AG20443 (cell line): ENCODE measurements at regions not wholly inside any gene's neighbourhood (a gene's known extent, or its start where the extent isn't known, plus 50 kb on each side); places are given as distances from the start of the nearest gene placed in this dataset.
"Not testable (repeated sequence)": the region's sequence is repeated elsewhere in the genome, so short reads cannot be mapped to it uniquely, and the experiment has no call there.

ENCODE experiments used
- DNase-seq: peaks from one replicate; pipeline ENCODE4 v3.0.0; 2012; ENCODE audit warnings: low spot score, mixed read lengths

DNA sequence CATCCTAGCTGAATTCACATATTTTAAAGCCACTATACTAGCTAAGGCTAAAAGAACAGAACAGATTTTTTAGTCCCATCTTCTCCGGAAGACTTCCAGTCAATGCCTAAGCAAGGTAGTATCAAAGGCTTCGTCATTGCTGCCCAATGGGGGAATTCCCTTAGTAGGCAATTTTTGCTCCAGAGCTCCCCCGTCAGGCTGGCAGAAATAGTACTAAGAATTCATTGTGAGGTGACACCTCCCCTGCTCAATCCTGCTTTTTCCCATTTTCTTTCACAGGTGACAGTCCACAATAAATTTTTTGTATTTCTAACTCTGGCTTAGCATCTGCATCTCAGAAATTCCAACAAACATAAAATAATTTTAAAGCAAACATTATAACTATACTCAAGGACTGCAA, 52.8 kb upstream of the SRSF6 start:
- no peak for DNase-seq

- not testable (repeated sequence) for DNase-seq
Measured at GRCh38 chr20:43400882-43401281, 56.8 kb upstream of the SRSF6 start.

DNA sequence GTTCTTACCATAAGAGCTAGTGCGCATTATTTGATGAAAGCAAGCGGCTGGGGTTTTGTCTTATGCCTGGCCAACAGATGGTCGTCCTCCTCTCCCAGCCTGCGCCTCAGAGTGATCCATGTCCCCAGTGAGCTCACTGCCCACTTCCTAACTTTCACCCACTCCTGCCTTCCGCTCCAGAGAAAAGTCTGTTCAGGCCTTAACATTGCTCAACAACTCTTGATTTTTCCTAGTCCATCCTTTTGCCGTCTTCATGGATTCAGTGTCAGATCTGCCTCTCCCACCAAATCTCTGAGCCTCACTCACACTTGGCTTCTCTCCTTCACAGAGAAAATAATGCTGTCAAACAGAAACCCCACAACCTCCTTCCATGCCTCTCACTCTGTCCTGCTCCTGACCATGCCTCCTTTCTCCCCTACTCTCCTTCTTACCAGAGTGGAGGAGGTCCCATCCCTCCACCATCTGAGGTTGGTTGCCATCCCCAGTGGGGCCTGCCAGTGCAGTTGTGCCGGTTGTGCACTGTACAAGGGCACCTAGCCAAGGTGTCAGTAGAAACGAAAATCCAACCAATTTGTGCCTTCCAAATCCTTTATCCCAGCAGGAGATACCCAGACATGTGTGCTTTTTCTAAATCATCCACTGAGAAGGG, 58.9 kb upstream of the SRSF6 start:
- no peak for DNase-seq

DNA sequence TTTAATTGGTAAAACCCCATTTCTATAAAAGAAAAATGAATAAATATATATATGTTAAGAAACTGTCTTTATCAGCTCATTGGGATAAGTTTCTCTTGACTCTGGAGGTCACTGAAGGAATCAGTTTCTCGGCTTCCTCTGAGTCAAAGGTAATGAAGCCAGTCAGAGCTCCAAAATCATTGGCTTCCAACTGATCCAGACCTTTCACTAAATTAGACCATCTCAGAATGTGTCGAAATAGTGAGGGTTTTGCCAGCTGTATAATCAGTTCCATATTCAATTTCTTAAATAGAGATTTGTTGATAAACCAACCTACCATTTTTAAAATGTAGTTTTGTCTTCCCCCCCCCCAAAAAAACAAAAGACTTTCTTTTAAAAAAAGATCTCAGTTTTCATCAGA, 60.5 kb upstream of the SRSF6 start:
- no peak for DNase-seq

DNA sequence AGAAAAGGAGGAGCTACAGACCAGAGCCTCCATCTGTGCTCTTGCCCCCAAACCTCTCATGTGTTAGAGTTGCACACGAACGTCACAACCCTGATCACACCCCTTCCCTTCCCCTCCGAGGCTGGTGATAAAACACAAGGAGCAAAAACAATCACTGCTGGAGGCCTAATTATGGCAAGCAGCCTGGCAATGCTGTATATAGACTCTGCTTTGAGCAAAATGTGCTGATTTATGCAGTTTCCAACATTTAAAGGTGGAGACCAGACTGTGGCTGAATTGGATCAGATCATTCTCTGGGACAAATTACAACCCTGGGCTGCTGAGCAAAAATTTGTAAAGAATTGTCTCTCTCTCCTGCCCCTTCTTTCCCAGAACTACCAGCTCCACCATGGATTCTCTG, 64.6 kb upstream of the SRSF6 start:
- DNase-seq = no peak

DNA sequence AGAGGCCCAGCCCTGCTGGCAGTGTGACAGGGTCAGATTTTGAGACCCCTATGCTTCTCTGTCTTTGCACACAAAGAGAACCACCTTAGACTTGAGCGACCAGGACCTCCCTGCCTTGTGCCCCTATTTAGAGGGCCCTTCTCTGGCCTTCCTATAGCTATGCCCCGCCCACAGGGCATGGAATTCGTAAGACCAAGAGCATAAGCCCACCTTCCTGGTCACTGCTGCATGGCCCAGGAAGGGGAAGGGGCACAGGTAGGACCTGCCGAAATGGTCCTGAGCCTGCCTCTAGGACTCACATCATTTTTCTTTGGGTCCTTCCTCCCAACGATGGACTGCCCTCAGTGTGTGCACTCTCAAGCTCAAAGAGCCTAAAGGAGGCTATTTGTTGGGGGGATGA, 65.1 kb upstream of the SRSF6 start:
- DNase-seq = no peak

DNA sequence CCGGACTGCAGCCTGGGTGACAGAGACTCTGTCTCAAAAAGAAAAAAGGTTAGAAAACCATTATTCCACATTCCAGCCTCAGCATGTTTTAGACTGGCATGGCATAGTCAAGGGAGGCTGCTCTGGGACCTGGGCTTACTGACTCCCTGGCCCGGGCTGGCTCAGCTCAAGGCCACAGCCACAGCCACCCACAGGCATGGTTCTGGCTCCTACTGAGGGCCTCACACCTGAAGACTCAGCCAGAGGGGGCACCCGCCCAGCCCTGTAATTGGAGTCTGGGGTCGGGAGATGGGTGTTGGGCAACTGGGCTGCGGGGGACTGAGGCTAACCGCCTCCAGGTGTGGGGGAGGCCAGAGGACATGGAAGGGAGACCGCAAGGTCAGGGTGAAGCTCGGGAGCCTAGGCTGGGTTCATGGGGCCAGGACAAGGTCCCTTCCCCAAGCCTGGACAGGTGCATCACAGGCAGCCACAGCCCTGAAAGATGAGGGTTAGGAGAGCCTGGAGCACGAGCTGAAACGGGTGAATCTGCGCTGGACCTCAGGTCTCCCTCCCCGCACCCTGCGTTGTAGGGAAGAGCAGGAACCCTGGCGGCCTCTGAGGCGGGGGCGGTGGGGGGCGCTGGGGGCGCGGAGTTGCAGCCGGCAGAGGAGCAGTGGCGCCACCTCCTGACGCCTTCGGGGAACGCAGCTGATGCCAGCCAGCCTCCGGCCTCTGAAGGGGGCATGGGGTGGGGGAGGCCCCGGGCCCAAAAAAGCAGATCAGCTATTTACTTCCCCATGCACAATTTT, 67.7 kb upstream of the SRSF6 start:
- peak; percentile 34 for DNase-seq

GRCh38 chr20:43389211-43389610, 68.5 kb upstream of the SRSF6 start:
- no peak for DNase-seq

- peak; percentile 67 for DNase-seq
Measured at GRCh38 chr20:43388268-43389002, 69.3 kb upstream of the SRSF6 start.

DNA sequence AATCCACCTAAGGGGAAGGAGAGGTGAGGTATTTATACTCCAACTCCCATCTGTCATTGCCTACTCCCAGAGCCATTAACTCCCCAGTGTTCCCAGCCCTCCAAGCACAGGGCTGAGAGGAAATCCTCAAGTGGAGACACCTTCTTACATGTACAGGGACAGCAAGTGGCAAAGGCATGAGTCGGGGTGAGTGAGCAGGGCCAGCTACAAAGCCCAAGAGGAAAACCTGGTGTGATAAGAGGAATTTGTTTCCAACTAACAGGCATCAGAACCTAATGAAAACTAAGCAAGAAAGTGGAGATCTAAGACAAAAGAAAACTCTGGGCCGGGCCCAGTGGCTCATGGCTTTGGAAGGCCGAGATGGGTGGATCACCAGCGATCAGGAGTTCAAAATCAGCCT, 70.0 kb upstream of the SRSF6 start:
- DNase-seq = no peak

- DNase-seq = no peak
Measured at GRCh38 chr20:43386878-43387277, 70.8 kb upstream of the SRSF6 start.

DNA sequence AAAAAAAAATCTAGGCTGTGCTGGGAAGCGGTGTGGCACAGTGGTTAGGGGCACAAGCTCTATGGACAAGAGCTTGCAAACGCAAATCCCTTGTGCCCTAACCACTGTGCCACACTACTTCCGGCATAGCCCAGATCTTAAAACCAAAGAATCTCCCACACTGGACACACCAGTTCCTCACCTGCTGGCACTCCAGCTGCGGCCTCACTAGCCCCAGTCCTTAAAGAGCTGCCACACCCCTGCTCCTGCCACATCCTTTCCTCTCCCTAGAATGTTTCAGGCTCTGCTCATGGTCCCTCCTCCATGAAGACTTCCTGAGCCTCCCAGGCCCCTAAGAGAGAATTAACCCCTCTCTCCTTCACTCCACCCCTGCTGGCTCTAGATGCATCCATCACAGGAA, 71.8 kb upstream of the SRSF6 start:
- no peak for DNase-seq

- no peak for DNase-seq
Measured at GRCh38 chr20:43384101-43384940, 73.4 kb upstream of the SRSF6 start.

- peak; percentile 33 for DNase-seq
Measured at GRCh38 chr20:43383026-43383795, 74.5 kb upstream of the SRSF6 start.

DNA sequence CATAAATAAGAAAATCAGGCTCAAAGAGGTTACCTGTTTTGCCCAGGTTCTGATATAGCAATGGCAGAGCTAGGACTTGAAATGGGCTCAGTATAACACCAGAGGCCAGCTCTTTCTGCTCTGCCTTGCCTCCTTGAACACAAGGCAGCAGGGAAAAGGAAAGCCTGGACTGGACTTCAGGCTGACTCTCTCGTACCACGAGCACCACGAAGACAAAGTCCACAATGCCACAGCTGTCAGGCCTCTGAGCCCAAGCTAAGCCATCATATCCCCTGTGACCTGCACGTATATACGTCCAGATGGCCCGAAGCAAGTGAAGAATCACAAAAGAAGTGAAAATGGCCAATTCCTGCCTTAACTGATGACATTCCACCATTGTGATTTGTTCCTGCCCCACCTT, 75.6 kb upstream of the SRSF6 start:
- DNase-seq = not testable (repeated sequence)

DNA sequence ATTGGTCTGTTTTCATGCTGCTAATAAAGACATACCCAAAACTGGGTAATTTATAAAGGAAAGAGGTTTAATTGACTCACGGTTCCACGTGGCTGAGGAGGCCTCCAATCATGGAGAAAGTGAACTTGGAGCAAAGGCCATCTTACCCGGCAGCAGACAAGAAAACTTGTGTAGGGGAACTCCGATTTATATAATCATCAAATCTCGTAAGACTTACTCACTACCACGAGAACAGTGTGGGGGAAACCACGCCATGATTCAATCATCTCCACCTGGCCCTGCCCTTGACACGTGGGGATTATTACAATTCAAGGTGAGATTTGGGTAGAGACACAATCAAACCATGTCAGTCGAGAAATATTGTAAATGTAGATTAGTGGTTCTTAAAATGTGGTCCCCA, 76.2 kb upstream of the SRSF6 start:
- DNase-seq = not testable (repeated sequence)

DNA sequence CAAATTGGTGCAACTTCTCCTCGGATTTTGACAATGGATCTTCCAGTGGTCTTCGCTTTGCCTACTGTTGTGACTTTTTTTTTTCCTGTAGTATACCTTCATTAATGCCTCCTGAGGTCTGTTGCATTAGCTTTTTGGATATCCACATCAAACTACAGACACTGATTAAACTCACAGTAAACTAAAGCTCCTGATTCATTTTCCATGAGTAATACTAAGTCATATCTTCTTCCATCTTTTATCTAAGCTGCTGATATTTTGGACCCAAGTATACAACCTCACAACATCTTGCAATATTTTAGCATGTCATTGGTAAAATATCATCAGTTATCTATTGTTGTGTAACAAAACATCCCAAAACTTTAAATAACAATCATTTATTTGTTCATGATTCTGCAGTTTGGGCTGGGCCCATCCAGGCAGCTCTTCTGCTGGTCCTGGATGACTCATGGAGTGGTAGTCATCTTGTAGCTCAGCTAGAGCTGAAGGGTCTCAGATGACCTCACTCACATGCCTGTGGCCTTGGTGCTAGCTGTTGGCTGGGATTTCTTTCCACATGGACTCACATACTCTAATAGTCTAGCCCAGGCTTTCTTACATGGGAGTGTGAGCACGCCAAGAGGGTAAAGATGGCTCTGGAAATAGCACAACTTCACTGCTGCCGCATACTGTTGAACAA, 78.3 kb upstream of the SRSF6 start:
- DNase-seq = peak; percentile 91

DNA sequence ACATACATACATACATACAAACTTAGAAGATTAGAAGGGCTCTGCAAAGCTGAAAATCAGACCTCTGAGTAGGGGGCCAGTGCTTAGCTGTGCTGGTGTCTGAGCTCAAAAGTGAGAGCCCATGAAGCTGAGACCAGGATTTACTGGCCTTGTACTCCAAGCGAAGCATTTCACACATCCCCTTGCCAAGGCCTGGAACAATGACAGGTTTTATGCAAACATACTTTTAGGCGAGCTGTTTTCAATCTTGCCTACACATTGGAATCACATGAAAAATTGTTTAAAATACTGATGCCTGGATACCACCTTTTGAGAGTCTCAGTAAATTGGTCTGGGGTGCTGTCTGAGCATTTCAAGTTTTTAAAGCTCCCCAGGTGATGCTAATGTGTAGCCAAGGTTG, 80.9 kb upstream of the SRSF6 start:
- DNase-seq = no peak

- no peak for DNase-seq
Measured at GRCh38 chr20:43375591-43375990, 82.1 kb upstream of the SRSF6 start.

- no peak for DNase-seq
Measured at GRCh38 chr20:43372051-43372450, 85.6 kb upstream of the SRSF6 start.

DNA sequence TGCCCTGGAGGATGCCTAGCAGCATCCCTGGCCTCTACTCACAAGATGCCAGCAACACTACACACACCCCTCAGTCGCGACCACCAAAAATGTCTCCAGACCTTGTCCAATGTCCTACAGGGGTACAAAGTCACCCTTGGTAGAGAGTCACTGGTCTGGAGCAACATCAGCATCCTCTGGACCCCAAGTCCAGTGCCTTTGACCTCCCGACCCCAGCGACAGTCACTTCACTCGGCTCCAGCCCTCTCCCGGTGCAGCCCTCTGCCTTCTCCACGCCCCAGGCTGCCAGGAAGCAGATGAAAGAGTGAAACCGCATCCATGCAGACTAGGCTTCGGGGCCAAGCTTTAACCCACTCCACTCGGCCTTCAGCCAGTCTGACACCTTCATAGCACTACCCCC, 92.0 kb upstream of the SRSF6 start:
- no peak for DNase-seq
